ELR (cell line): ENCODE measurements at regions not wholly inside any gene's neighbourhood (a gene's known extent, or its start where the extent isn't known, plus 50 kb on each side); places are given as distances from the start of the nearest gene placed in this dataset.

Experiments
- DNase-seq: peaks from one replicate; pipeline ENCODE4 v3.0.0-alpha.2; 2015; ENCODE audit warnings: low read depth

DNA sequence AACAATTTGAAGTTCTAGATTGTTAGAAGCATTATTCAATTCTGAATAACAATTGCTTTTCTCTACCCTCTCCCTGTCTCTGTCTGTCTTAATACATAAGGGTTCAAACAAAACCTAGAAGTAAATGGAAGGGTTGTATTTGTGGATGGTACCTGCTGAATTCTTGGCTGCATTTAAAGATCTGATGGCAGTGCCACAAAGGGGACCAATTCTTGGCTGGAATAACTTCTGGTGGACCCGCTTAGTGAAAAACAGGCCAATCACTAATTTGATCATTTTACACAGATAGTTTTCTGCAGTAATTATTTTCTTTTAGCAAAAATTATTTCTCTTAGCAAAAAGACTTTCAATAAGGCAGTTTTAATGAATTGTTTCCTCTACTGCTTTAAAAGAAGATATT is 353.5 kb downstream of the MYCN start:
- DNase-seq: no peak

DNA sequence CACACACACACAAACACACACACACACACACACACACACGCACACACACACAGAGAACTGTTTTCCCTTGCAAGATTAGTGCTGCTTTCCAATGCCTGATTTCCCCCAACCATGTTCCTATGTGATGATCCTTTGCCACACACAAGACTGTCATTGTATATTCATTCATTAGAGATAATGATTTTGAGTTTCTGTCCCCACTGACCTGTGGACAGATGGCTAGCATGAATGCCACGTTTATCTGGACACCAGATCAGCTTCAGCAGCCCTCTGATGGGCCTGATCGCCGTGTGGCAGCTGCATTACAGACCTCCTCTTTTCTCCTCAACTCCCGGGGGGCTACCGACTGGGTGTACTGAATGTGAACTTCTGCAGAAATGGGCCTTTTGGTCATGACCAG is 353.0 kb downstream of the MYCN start:
- no peak for DNase-seq

- no peak for DNase-seq
These were observed 351.6 kb downstream of the MYCN start for GRCh38 chr2:16291731-16292550.

GRCh38 chr2:16291226-16291625 is 350.9 kb downstream of the MYCN start:
- no peak for DNase-seq

DNA sequence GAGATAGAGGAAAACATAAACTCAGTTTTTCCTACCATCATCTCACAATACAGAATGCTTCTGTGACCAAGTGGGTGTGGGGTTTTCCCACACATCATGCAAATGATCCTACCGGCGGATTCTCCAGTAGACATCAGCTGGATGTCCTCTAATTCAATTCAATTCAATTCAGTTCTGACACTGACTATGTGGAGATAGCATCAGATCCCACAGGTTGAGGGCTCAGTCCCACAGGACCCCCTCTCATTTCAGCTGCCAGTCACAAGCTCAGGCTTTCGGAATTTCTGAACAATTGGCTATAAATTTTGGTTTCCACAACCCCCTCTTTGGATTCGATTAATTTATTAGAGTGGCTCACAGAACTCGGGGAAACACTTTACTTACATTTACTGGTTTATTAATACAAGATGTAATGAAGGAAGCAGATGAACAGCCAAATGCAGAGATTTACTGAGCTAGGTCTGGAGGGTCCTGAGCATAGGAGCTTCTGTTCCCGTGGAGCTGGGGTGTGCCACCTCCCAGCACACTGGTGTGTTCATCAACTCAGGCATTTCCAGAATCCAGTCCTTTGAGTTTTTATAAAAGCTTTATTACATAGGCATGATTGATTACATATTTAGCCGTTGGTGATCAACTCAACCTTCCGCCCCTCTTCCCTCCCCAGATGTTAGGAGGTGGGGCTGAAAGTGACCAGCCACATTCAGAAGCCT is 350.1 kb downstream of the MYCN start:
- DNase-seq: no peak

DNA sequence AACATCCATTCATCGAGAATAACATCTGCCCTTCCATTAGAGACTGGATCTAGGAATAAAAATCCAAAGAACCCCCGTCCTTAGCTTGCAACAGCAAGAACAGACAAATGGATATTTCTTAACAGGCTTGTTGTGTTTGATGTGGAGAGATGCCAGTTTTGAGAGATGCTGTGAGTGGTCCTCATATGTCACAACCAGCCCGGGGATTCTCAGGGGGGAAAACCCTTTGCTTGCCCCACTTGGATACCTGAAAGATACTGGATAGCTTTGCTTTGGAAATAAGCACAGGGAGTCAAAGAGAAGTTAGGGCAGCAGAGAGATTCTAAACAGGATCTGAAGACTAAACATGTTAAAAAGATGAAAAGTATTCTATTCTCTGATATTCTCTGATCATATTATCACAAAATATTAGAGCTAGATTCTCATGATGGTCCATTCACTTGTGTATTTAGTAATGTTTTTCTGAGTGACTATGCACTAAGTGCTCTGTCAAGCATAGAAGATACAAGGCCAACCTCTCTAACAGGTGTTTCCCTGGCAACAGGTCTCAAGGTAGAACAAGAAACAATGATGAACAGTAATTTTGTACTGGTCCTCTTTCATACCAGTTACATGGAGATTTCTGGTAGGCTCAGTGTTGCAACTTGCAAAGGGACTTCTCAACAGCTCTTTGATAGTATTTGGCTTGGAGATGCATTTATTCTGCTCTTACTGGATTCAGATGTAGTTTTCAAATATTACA is 348.2 kb downstream of the MYCN start:
- no peak for DNase-seq

- no peak for DNase-seq
These were observed 347.5 kb downstream of the MYCN start for GRCh38 chr2:16287831-16288230.

DNA sequence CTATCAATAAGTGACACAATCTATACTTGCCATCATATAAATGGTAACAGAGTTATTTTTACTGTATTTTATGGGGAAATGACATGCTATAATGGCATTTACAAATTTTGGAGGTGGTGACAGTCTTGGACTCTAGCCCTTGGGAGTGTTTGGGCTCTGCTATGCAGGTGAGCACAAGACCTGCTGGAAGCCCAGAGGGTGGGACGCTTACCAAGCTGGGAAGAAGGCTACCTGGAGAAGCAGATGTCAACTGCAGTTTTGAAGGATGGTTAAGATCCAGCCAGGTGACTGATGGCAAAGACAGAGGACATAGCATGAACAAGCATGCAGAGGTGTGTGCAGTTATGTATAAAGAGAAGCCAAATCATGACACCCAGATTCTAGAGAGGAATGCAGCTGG is 346.9 kb downstream of the MYCN start:
- DNase-seq: no peak

- DNase-seq: no peak
These were observed 345.6 kb downstream of the MYCN start for GRCh38 chr2:16285813-16286510.

- no peak for DNase-seq
These were observed 344.7 kb downstream of the MYCN start for GRCh38 chr2:16284941-16285625.

- DNase-seq: no peak
These were observed 342.9 kb downstream of the MYCN start for GRCh38 chr2:16283071-16283850.

GRCh38 chr2:16282511-16282910 is 342.2 kb downstream of the MYCN start:
- no peak for DNase-seq

- no peak for DNase-seq
These were observed 341.3 kb downstream of the MYCN start for GRCh38 chr2:16281451-16282335.

- no peak for DNase-seq
These were observed 339.7 kb downstream of the MYCN start for GRCh38 chr2:16280081-16280480.

- DNase-seq: no peak
These were observed 339.3 kb downstream of the MYCN start for GRCh38 chr2:16279641-16280040.

- no peak for DNase-seq
These were observed 338.8 kb downstream of the MYCN start for GRCh38 chr2:16279201-16279570.

DNA sequence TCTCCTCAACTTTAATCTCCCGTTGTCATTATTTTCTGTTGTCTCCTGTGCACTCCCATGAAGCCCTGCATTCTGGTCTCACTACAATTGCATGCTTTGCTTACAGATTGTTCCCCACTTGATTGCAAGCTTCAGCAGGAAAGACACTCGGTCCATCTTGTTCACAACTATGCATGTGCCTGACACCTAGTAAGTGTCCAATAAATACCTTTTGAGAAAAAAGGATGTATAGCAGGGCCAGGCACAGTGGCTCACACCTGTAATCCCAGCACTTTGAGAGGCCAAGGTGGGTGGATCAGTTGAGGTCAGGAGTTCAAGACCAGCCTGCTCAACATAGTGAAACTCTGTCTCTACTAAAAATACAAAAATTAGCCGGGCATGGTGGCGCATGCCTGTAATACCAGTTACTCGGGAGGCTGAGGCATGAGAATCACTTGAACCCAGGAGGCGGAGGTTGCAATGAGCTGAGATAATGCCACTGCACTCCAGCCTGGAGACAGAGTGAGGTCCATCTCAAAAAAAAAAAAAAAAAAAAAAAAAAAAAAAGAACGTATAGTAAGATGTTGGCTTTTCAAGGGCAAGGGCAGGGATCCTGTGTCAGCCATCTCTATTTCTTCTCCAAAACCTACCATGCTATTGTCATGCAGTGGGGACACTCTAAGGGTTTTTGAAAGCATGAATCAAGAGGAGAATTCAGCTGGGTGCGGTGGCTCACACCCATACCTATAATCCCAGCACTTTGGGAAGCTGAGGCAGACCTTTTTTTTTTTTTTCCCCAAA is 338.3 kb downstream of the MYCN start:
- DNase-seq: no peak

GRCh38 chr2:16277117-16277516 is 336.8 kb downstream of the MYCN start:
- DNase-seq: no peak

DNA sequence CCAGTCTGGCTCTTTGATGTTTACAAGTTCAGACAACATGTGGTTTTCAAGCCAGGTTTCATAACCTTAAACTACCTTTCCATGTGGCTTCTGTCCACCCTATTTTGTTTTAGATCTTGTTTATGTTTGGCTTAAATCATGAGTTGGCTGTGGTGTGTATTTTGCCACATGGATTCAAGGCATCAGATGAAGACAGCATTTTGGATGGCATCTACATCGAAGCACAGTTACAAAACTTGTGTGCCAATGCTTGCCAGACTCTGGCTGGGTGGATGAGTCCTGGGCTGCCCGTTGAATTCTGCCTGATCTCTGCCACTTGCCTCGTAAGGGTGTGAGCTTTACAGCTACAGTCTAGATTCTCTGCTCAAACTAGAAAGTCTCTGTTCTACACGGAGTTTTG is 335.3 kb downstream of the MYCN start:
- no peak for DNase-seq
